Body of pancreas (tissue), 4 donors: ENCODE measurements at regions not wholly inside any gene's neighbourhood (a gene's known extent, or its start where the extent isn't known, plus 50 kb on each side); places are given as distances from the start of the nearest gene placed in this dataset.

Source experiments
- POLR2A ChIP-seq, 3 donors: fragments of 450-650 bp; IDR thresholded peaks; one replicate each; pipeline ENCODE4 v1.6.1; 2016; ENCODE audit warnings: antibody characterized with exemption in 3 of 3, mild to moderate bottlenecking in 2 of 3
- TF ChIP-seq, protein P1 (sequence below), 7 experiments: fragments of 450-650 bp in 4 of 7; fragments of 200-600 bp in 3 of 7; sonication (generic) in 3 of 7; IDR thresholded peaks; one replicate each; pipeline ENCODE4 v1.5.1; 2016 to 2019; ENCODE audit warnings: antibody characterized with exemption in 7 of 7

DNA sequence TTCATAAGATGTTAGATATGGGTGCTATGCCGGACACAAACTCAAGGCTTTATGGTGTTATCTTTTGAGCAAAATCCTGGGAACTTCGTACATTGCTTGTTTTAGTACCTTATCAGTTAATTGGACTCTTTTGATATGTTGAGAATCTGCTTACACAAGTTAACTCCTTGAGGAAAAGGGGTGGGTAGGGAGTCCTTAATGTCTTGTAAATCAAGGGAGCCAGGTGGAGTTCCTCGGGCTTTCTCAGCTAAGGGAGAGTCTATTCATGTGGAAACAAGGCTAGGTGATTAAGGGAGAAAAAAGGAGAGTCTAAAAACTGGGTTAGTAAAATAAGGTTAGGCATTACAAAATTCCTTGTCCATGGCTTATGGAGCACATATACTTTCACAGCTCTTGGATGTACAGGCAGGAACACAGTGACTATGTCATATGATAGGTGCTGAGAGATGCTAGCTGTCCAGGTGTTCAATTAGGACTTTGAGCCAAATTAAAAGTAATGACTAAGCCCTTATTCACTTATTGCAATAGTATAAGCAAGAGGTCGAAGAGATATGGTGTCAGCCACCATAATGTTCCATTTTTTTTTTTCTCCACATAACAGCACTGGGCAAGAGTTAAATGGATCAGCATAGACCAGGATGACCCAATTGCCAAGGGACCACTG lies 59.5 kb upstream of the DYNAP start:
- TF ChIP-seq, protein P1, sequence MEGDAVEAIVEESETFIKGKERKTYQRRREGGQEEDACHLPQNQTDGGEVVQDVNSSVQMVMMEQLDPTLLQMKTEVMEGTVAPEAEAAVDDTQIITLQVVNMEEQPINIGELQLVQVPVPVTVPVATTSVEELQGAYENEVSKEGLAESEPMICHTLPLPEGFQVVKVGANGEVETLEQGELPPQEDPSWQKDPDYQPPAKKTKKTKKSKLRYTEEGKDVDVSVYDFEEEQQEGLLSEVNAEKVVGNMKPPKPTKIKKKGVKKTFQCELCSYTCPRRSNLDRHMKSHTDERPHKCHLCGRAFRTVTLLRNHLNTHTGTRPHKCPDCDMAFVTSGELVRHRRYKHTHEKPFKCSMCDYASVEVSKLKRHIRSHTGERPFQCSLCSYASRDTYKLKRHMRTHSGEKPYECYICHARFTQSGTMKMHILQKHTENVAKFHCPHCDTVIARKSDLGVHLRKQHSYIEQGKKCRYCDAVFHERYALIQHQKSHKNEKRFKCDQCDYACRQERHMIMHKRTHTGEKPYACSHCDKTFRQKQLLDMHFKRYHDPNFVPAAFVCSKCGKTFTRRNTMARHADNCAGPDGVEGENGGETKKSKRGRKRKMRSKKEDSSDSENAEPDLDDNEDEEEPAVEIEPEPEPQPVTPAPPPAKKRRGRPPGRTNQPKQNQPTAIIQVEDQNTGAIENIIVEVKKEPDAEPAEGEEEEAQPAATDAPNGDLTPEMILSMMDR (IDR thresholded peaks at IDR 0.05), result no peak
- TF ChIP-seq POLR2A (IDR thresholded peaks at IDR 0.05), result no peak
